ENCODE measurements at regions not wholly inside any gene's neighbourhood (a gene's known extent, or its start where the extent isn't known, plus 50 kb on each side); places are given as distances from the start of the nearest gene placed in this dataset.
"Not testable (repeated sequence)": the region's sequence is repeated elsewhere in the genome, so short reads cannot be mapped to it uniquely, and the experiment has no call there.

GRCh38 chr16:17561056-17561455, 90.3 kb upstream of the XYLT1 start:
- peaks cover 3% of the 10 kb centered on the region for H3K4me1 Mint-ChIP-seq (ENCODE audit: low read depth)
- no peak overlapping the region for H3K27ac Mint-ChIP-seq
- ChIA-PET CTCF (interaction anchor here (0.6 kb wide), 1 partner anchor 17 kb away, joined by 3 read pairs; no protein-coding TSS in a partner anchor), POLR2A (no interaction called here)
- no peak overlapping the region for H3K4me3 Mint-ChIP-seq
- no peak for DNase-seq
- H3K36me3 Mint-ChIP-seq = no peaks in the 10 kb centered on the region
- H3K27me3 Mint-ChIP-seq = peaks cover 20% of the 10 kb centered on the region
- intact Hi-C loops (cut with micrococcal nuclease) = no loop called here
- no peaks in the 10 kb centered on the region for H3K9me3 Mint-ChIP-seq

DNA sequence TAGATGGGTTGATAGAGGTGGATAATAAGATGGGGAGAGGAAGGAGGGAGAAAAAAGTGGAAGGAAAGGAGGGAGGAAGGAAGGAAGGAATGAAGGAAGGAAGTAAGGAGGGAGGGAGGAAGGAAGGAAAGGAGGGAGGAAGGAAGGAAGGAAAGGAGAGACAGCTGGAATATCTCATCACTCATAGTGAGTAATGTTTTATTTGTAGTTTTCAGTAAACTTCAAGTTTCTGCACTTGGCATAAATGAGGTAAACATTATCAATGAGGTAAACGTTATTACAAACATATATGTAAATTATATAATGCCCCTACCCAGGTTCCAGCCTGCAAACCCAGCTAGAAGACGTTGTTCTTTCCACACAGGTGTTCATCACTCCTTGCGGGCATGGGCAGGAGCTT, 89.8 kb upstream of the XYLT1 start:
- H3K27ac Mint-ChIP-seq = no peak overlapping the region
- H3K4me3 Mint-ChIP-seq = no peak overlapping the region
- intact Hi-C loops (cut with micrococcal nuclease) = no loop called here
- H3K36me3 Mint-ChIP-seq = no peaks in the 10 kb centered on the region
- H3K4me1 Mint-ChIP-seq (ENCODE audit: low read depth) = peaks cover 3% of the 10 kb centered on the region
- POLR2A ChIA-PET = no interaction called here
- H3K9me3 Mint-ChIP-seq = no peaks in the 10 kb centered on the region
- no peak for DNase-seq
- peaks cover 20% of the 10 kb centered on the region for H3K27me3 Mint-ChIP-seq
- CTCF ChIA-PET = interaction anchor here (0.6 kb wide), 1 partner anchor 18 kb away, joined by 3 read pairs; no protein-coding TSS in a partner anchor

DNA sequence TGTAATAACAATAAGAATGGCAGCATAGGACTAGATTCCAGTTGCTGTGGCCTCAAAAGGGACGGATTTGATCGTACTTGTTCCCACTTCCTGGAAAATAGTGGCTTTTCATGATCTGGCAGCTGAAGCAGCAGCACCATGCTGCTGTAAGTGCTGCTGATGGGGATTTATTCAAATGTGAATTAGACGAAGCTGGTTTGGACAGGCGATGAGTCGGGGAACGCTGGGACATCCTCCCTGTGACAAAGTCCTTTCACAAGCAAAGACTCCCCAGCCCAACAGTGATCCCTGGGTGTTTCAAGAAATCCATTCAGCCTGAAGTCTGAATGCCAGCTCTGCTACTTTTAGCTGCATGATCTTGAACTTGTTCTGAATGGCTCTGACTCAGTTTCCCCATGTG, 88.6 kb upstream of the XYLT1 start:
- CTCF ChIA-PET = no interaction called here
- no peak overlapping the region for H3K4me3 Mint-ChIP-seq
- H3K36me3 Mint-ChIP-seq = no peaks in the 10 kb centered on the region
- peaks cover 21% of the 10 kb centered on the region for H3K27me3 Mint-ChIP-seq
- intact Hi-C loops (cut with micrococcal nuclease) = loop anchor here (5.0 kb wide), 1 partner anchor 33 kb away; no protein-coding TSS in a partner anchor
- H3K9me3 Mint-ChIP-seq = no peaks in the 10 kb centered on the region
- peaks cover 5% of the 10 kb centered on the region for H3K4me1 Mint-ChIP-seq (ENCODE audit: low read depth)
- POLR2A ChIA-PET = no interaction called here
- no peak for DNase-seq
- no peak overlapping the region for H3K27ac Mint-ChIP-seq

- Mint-ChIP-seq H3K9me3 (no peaks in the 10 kb centered on the region), H3K4me1 (ENCODE audit: low read depth) (peaks cover 5% of the 10 kb centered on the region), H3K27me3 (peaks cover 21% of the 10 kb centered on the region), H3K27ac (no peak overlapping the region), H3K4me3 (no peak overlapping the region), H3K36me3 (no peaks in the 10 kb centered on the region)
- intact Hi-C loops (cut with micrococcal nuclease) = loop anchor here (5.0 kb wide), 1 partner anchor 34 kb away; no protein-coding TSS in a partner anchor
- ChIA-PET CTCF (interaction anchor here (0.8 to 2.2 kb wide), 4 partner anchors 11 to 364 kb away, joined by 3 to 12 read pairs (median 4); no protein-coding TSS in a partner anchor), POLR2A (interaction anchor here (1.2 kb wide), 1 partner anchor 21 kb away, joined by 3 read pairs; no protein-coding TSS in a partner anchor)
- DNase-seq = no peak
Measured at GRCh38 chr16:17557949-17558348, 87.2 kb upstream of the XYLT1 start.

DNA sequence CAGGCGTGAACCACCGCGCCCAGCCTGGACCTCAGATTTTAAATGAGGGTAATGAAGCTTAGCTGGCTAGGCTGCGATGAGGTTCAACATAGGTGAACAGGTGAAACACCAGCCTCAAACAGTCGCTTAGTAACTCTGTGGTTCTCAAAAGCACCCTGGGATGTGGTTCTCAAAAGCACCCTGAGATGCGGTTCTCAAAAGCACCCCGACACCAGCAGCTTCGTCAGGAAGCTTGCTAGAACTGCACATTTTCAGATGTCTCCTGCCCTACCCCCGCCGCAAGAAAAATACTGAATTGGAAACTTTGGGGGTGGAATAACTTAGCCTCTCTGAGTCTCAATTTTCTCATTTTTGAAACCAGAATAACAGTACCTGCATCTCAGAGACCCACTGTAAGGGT, 86.7 kb upstream of the XYLT1 start:
- no peaks in the 10 kb centered on the region for H3K36me3 Mint-ChIP-seq
- peaks cover 5% of the 10 kb centered on the region for H3K4me1 Mint-ChIP-seq (ENCODE audit: low read depth)
- intact Hi-C loops (cut with micrococcal nuclease) = loop anchor here (5.0 kb wide), 1 partner anchor 35 kb away; no protein-coding TSS in a partner anchor
- CTCF ChIA-PET = interaction anchor here (0.8 to 2.2 kb wide), 4 partner anchors 11 to 363 kb away, joined by 3 to 12 read pairs (median 4); no protein-coding TSS in a partner anchor
- H3K27ac Mint-ChIP-seq = no peak overlapping the region
- H3K27me3 Mint-ChIP-seq = peaks cover 17% of the 10 kb centered on the region
- POLR2A ChIA-PET = interaction anchor here (1.2 kb wide), 1 partner anchor 21 kb away, joined by 3 read pairs; no protein-coding TSS in a partner anchor
- H3K9me3 Mint-ChIP-seq = no peaks in the 10 kb centered on the region
- no peak overlapping the region for H3K4me3 Mint-ChIP-seq
- peak; percentile 37 for DNase-seq

DNA sequence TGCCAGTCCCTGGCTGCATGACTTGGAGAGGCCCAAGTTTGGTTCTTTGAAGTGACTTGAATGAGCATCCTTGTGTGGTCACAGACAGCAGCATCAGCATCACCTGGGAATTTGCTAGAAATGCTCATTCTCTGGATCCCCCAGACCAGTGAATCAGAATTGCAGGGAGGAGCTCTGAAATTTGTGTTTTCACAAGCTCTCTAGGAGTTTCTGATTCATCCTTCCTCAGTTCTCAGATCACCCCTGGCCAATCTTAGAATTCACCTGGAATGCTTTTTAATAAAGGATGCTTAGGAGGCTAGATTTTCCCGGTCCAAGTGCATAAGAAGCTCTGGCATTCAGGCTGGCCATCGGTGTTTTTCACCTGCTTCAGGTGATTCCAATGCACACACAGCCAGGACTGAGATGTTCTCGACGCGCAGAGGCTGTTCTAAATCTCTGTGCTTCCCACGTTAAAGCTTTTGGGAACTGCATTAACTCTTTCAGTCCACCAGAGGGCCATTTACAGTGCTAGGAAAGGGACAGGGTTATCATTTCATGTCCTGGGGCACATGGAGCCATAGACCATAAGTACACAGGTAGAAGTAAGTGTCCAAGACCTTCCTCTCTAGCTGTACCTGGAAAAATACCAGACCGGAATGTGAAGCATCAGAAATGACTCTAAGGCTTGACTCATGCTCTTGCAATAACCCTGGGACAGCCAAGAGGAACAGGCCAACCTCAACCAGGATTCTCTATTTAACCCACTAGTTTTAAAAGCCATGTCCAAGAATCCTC, 85.7 kb upstream of the XYLT1 start:
- Mint-ChIP-seq H3K27me3 (peaks cover 16% of the 10 kb centered on the region), H3K36me3 (no peaks in the 10 kb centered on the region), H3K4me1 (ENCODE audit: low read depth) (peaks cover 5% of the 10 kb centered on the region), H3K9me3 (no peaks in the 10 kb centered on the region), H3K27ac (peak overlapping the region; percentile 13), H3K4me3 (no peak overlapping the region)
- CTCF ChIA-PET = interaction anchor here (0.6 to 2.2 kb wide), 10 partner anchors 9 to 362 kb away, joined by 3 to 12 read pairs (median 3); no protein-coding TSS in a partner anchor
- intact Hi-C loops (cut with micrococcal nuclease) = loop anchor here (5.0 kb wide), 1 partner anchor 36 kb away; no protein-coding TSS in a partner anchor
- POLR2A ChIA-PET = interaction anchor here (1.2 kb wide), 1 partner anchor 22 kb away, joined by 3 read pairs; no protein-coding TSS in a partner anchor
- no peak for DNase-seq

- POLR2A ChIA-PET = no interaction called here
- H3K27me3 Mint-ChIP-seq = peaks cover 16% of the 10 kb centered on the region
- H3K36me3 Mint-ChIP-seq = no peaks in the 10 kb centered on the region
- H3K4me1 Mint-ChIP-seq (ENCODE audit: low read depth) = peaks cover 5% of the 10 kb centered on the region
- H3K4me3 Mint-ChIP-seq = no peak overlapping the region
- CTCF ChIA-PET = interaction anchor here (1.3 kb wide), 1 partner anchor 361 kb away, joined by 4 read pairs; no protein-coding TSS in a partner anchor
- H3K27ac Mint-ChIP-seq = no peak overlapping the region
- no peaks in the 10 kb centered on the region for H3K9me3 Mint-ChIP-seq
- no peak for DNase-seq
- intact Hi-C loops (cut with micrococcal nuclease) = loop anchor here (5.0 kb wide), 1 partner anchor 37 kb away; no protein-coding TSS in a partner anchor
Measured at GRCh38 chr16:17555176-17555575, 84.4 kb upstream of the XYLT1 start.

- CTCF ChIA-PET = no interaction called here
- DNase-seq = no peak
- Mint-ChIP-seq H3K27me3 (peaks cover 8% of the 10 kb centered on the region), H3K36me3 (no peaks in the 10 kb centered on the region), H3K4me3 (no peak overlapping the region), H3K4me1 (ENCODE audit: low read depth) (peaks cover 5% of the 10 kb centered on the region), H3K27ac (no peak overlapping the region), H3K9me3 (no peaks in the 10 kb centered on the region)
- intact Hi-C loops (cut with micrococcal nuclease) = no loop called here
- POLR2A ChIA-PET = no interaction called here
Measured at GRCh38 chr16:17552351-17552750, 81.6 kb upstream of the XYLT1 start.

DNA sequence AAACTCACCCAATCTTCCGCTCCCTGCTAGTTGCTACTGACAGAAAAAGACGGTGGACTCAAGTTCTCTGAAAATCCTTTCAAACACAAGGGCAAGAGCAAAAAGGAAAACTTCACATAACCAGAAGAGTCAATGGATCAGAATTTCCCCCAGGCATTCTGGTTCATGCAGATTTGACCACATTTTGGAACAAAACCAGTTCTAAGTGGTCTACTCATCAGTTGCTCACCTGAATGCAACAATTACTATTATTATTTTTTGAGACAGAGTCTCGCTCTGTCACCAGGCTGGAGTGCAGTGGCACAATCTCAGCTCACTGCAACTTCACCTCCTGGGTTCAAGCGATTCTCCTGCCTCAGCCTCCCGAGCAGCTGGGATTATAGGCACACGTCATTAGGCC, 80.9 kb upstream of the XYLT1 start:
- H3K9me3 Mint-ChIP-seq; CTCF ChIA-PET; H3K4me3 Mint-ChIP-seq; POLR2A ChIA-PET; H3K27me3 Mint-ChIP-seq; H3K4me1 Mint-ChIP-seq (ENCODE audit: low read depth); DNase-seq; intact Hi-C loops (cut with micrococcal nuclease); H3K36me3 Mint-ChIP-seq; H3K27ac Mint-ChIP-seq: not testable (repeated sequence)

- Mint-ChIP-seq H3K27me3 (peaks cover 1% of the 10 kb centered on the region), H3K9me3 (no peaks in the 10 kb centered on the region), H3K27ac (no peak overlapping the region), H3K4me1 (ENCODE audit: low read depth) (no peaks in the 10 kb centered on the region), H3K4me3 (no peak overlapping the region), H3K36me3 (no peaks in the 10 kb centered on the region)
- POLR2A ChIA-PET = no interaction called here
- intact Hi-C loops (cut with micrococcal nuclease) = no loop called here
- CTCF ChIA-PET = interaction anchor here (0.6 to 1.1 kb wide), 2 partner anchors 30 to 1546 kb away, joined by 3 to 4 read pairs; no protein-coding TSS in a partner anchor
- peak; percentile 15 for DNase-seq
Measured at GRCh38 chr16:17548825-17549224, 78.1 kb upstream of the XYLT1 start.

DNA sequence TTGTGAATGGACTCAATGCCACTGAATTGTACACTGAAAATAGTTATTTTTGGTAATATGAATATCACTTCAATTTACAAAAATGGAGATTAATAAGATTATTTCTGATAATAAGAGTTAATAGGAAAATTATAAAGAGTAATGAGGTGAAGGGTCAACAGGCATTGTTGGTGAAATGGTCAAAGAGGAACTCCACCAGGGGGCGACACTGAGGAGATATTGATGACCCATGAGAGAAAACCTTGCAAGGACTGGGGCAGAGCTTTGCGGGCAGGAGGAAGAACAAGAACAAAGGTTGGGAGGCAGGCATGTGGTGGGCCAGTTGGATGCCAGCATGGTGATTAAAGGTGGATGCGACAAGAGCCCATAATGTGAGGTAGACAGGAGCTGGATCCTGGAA, 74.0 kb upstream of the XYLT1 start:
- POLR2A ChIA-PET = no interaction called here
- DNase-seq = peak; percentile 39
- H3K4me1 Mint-ChIP-seq (ENCODE audit: low read depth) = no peaks in the 10 kb centered on the region
- no peak overlapping the region for H3K4me3 Mint-ChIP-seq
- peaks cover under 1% of the 10 kb centered on the region for H3K27me3 Mint-ChIP-seq
- intact Hi-C loops (cut with micrococcal nuclease) = no loop called here
- no peaks in the 10 kb centered on the region for H3K9me3 Mint-ChIP-seq
- CTCF ChIA-PET = interaction anchor here (1.1 to 4.1 kb wide), 5 partner anchors 12 to 44 kb away, joined by 3 to 12 read pairs (median 4); no protein-coding TSS in a partner anchor
- no peak overlapping the region for H3K27ac Mint-ChIP-seq
- H3K36me3 Mint-ChIP-seq = no peaks in the 10 kb centered on the region

- Mint-ChIP-seq H3K27ac (no peak overlapping the region), H3K27me3 (peaks cover 2% of the 10 kb centered on the region), H3K36me3 (no peaks in the 10 kb centered on the region), H3K4me3 (no peak overlapping the region), H3K4me1 (ENCODE audit: low read depth) (no peaks in the 10 kb centered on the region), H3K9me3 (no peaks in the 10 kb centered on the region)
- DNase-seq = no peak
- CTCF ChIA-PET = interaction anchor here (1.1 to 4.1 kb wide), 3 partner anchors 13 to 45 kb away, joined by 3 to 12 read pairs (median 6); no protein-coding TSS in a partner anchor
- intact Hi-C loops (cut with micrococcal nuclease) = no loop called here
- POLR2A ChIA-PET = no interaction called here
Measured at GRCh38 chr16:17544304-17544703, 73.5 kb upstream of the XYLT1 start.
